ENCODE measurements at regions not wholly inside any gene's neighbourhood (a gene's known extent, or its start where the extent isn't known, plus 50 kb on each side); places are given as distances from the start of the nearest gene placed in this dataset.

DNA sequence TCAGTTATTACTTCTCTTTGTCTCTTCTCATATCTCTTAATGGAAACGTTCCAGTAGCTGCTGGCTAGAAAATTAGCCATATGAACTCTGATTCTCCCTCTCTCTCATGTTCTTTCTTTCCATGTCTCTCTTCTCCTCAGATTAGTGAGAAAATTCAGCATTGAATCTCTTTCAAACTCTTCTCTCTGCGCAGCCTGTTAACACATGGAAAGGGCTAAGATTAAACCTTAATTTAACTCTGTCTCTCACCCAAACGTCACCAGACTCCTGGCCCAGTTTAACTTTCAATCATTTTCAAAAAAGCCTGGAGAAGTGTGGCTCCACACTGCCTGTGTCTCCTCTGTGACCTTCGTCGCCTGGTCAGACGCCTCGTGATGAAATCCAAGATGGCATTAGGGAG is 1234.2 kb downstream of the BCL11B start:
- Histone ChIP-seq H3K4me1 (ENCODE audit: insufficient read depth, insufficient read length) (no peaks in the 10 kb centered on the region), H3K9me3 (ENCODE audit: insufficient read depth, low read length) (no peaks in the 10 kb centered on the region)

DNA sequence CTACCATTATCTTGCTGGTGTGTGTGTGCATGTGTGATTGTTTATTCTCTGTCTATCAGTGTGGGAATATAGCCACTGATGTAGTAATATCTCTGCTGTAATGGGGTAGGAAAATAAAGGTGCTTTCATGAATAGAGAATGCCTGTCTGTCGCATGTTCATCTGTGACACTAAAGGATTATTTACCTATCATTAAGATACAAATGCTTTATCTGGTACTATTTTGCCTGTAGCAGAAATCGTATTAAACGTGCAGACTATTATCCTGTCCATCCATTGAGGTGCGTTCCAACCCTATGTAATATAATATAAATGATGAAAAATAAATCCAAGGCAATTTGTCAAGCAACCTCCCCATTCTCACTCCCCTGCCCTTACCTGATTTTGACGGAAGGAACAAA is 1215.1 kb downstream of the BCL11B start:
- no peak for DNase-seq (ENCODE audit: low read depth, low spot score)
- TF ChIP-seq SUZ12 (IDR thresholded peaks at IDR 0.05; ENCODE audit: extremely low read depth, insufficient read depth, insufficient read length) = no peak
- no peak for TF ChIP-seq YY1 (IDR thresholded peaks at IDR 0.05; ENCODE audit: insufficient read depth, insufficient read length)
- no peak for TF ChIP-seq ZNF274 (IDR thresholded peaks at IDR 0.05; ENCODE audit: low read depth, low read length)
- Histone ChIP-seq H3K9ac (ENCODE audit: insufficient read length, low read depth) (no peak overlapping the region), H3K27me3 (ENCODE audit: insufficient read depth, insufficient read length) (no peaks in the 10 kb centered on the region), H3K36me3 (ENCODE audit: insufficient read depth, insufficient read length, low read length) (no peaks in the 10 kb centered on the region), H3K9me3 (ENCODE audit: insufficient read depth, low read length) (no peaks in the 10 kb centered on the region), H3K4me3 (ENCODE audit: insufficient read length, low read depth) (no peak overlapping the region), H3K4me1 (ENCODE audit: insufficient read depth, insufficient read length) (no peaks in the 10 kb centered on the region)

More for the DNA sequence above, 1234.2 kb downstream of the BCL11B start:
- DNase-seq (ENCODE audit: low read depth, low spot score) = no peak
- Histone ChIP-seq H3K27me3 (ENCODE audit: insufficient read depth, insufficient read length) (no peaks in the 10 kb centered on the region), H3K4me3 (ENCODE audit: insufficient read length, low read depth) (no peak overlapping the region), H3K36me3 (ENCODE audit: insufficient read depth, insufficient read length, low read length) (no peaks in the 10 kb centered on the region), H3K9ac (ENCODE audit: insufficient read length, low read depth) (no peak overlapping the region)
- TF ChIP-seq YY1 (IDR thresholded peaks at IDR 0.05; ENCODE audit: insufficient read depth, insufficient read length) (no peak), ZNF274 (IDR thresholded peaks at IDR 0.05; ENCODE audit: low read depth, low read length) (no peak), SUZ12 (IDR thresholded peaks at IDR 0.05; ENCODE audit: extremely low read depth, insufficient read depth, insufficient read length) (no peak)

DNA sequence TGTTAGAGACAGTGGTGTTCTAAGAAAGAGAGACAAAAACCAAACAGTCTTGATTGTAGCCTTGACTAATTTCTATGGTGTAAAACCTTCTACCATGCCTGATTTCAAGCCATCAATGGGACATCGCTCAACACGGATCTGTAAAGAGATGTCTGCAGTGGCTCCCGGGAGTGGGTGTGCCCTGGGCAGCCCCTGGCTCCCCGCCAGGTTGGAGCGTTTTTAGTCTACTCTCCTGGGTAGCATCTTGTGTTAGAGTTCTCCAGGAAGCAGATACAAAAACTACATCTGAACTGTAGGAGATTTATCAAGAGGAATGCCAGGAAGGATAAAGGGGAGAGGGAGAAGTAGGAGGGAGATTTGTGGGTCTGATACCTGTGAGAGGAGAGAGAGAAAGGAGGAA is 1212.9 kb downstream of the BCL11B start:
- TF ChIP-seq ZNF274 (IDR thresholded peaks at IDR 0.05; ENCODE audit: low read depth, low read length) (no peak), SUZ12 (IDR thresholded peaks at IDR 0.05; ENCODE audit: extremely low read depth, insufficient read depth, insufficient read length) (no peak), YY1 (IDR thresholded peaks at IDR 0.05; ENCODE audit: insufficient read depth, insufficient read length) (no peak)
- H3K36me3 ChIP-seq (ENCODE audit: insufficient read depth, insufficient read length, low read length) = no peaks in the 10 kb centered on the region
- DNase-seq (ENCODE audit: low read depth, low spot score) = no peak
- no peaks in the 10 kb centered on the region for H3K9me3 ChIP-seq (ENCODE audit: insufficient read depth, low read length)
- no peak overlapping the region for H3K9ac ChIP-seq (ENCODE audit: insufficient read length, low read depth)
- H3K4me3 ChIP-seq (ENCODE audit: insufficient read length, low read depth) = no peak overlapping the region
- no peaks in the 10 kb centered on the region for H3K4me1 ChIP-seq (ENCODE audit: insufficient read depth, insufficient read length)
- H3K27me3 ChIP-seq (ENCODE audit: insufficient read depth, insufficient read length) = no peaks in the 10 kb centered on the region

DNA sequence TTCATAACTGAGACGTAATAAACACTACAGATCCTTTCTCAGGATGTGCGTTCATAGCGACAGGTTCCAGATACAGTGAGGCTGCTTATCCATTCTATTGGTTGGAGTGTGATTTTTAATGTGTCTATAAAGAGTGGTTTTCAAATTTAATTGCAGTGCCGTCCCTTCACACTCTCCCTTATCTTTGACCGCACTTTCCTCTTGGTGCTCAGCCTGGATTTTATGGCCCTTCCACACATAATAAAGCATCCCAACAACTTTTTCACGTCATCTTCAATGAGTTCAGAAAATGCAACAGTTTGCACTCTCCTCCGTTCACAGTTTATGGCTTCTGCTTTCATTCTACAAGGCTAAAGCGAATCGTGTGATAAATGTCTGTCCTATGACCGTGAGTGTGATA is 1209.9 kb downstream of the BCL11B start:
- Histone ChIP-seq H3K4me1 (ENCODE audit: insufficient read depth, insufficient read length) (no peaks in the 10 kb centered on the region), H3K27me3 (ENCODE audit: insufficient read depth, insufficient read length) (no peaks in the 10 kb centered on the region), H3K36me3 (ENCODE audit: insufficient read depth, insufficient read length, low read length) (no peaks in the 10 kb centered on the region), H3K9ac (ENCODE audit: insufficient read length, low read depth) (no peak overlapping the region), H3K9me3 (ENCODE audit: insufficient read depth, low read length) (no peaks in the 10 kb centered on the region), H3K4me3 (ENCODE audit: insufficient read length, low read depth) (no peak overlapping the region)
- TF ChIP-seq YY1 (IDR thresholded peaks at IDR 0.05; ENCODE audit: insufficient read depth, insufficient read length) (no peak), ZNF274 (IDR thresholded peaks at IDR 0.05; ENCODE audit: low read depth, low read length) (no peak), SUZ12 (IDR thresholded peaks at IDR 0.05; ENCODE audit: extremely low read depth, insufficient read depth, insufficient read length) (no peak)
- no peak for DNase-seq (ENCODE audit: low read depth, low spot score)

DNA sequence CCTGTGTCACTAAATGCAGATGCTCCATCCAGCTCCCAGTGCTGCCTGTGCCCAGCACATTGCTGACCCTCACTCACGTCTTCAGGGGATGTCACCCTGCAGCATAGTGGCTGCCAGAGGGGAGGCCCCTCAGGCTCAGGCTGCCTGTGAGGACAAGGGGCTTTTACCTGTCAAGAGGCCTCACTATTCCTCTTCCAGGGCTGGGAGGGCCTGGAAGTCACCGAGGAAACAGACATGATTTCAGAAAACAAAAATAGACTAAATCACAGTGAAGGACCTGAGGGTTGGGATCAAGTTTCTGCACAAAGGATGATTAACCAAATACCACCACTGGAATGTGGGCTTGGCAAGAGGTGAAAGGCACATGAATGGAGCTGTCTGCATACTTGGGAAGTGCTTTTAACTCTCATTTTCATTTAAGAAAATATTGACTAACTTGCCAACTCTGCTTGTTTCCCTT is 1202.3 kb downstream of the BCL11B start:
- Histone ChIP-seq H3K27me3 (ENCODE audit: insufficient read depth, insufficient read length) (no peaks in the 10 kb centered on the region), H3K9me3 (ENCODE audit: insufficient read depth, low read length) (no peaks in the 10 kb centered on the region), H3K4me3 (ENCODE audit: insufficient read length, low read depth) (no peak overlapping the region), H3K9ac (ENCODE audit: insufficient read length, low read depth) (peak overlapping the region; percentile 17), H3K36me3 (ENCODE audit: insufficient read depth, insufficient read length, low read length) (no peaks in the 10 kb centered on the region), H3K4me1 (ENCODE audit: insufficient read depth, insufficient read length) (peaks cover 3% of the 10 kb centered on the region)
- no peak for TF ChIP-seq YY1 (IDR thresholded peaks at IDR 0.05; ENCODE audit: insufficient read depth, insufficient read length)
- TF ChIP-seq ZNF274 (IDR thresholded peaks at IDR 0.05; ENCODE audit: low read depth, low read length) = no peak
- TF ChIP-seq SUZ12 (IDR thresholded peaks at IDR 0.05; ENCODE audit: extremely low read depth, insufficient read depth, insufficient read length) = no peak
- peak; percentile 33 for DNase-seq (ENCODE audit: low read depth, low spot score)

DNA sequence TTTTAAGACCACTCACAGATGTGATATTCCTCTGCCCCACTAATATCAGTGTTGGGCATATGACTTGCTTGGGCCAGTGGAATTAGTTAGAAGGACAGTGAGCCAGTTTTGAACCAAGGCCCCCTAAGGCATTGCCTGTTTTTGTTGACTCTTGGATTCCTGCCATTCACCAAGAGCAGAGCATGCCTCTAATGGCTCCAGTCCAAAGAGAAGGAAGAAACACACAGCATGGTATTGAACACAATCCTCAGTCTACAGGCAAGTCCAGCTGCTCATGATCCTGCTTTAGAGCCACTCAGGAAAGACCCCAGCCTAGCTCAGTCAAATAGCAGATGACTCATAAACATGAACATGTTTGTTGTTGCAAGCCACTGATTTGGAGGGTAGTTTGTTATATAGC is 1201.5 kb downstream of the BCL11B start:
- Histone ChIP-seq H3K27me3 (ENCODE audit: insufficient read depth, insufficient read length) (no peaks in the 10 kb centered on the region), H3K4me1 (ENCODE audit: insufficient read depth, insufficient read length) (peaks cover 3% of the 10 kb centered on the region), H3K36me3 (ENCODE audit: insufficient read depth, insufficient read length, low read length) (no peaks in the 10 kb centered on the region), H3K9ac (ENCODE audit: insufficient read length, low read depth) (no peak overlapping the region), H3K9me3 (ENCODE audit: insufficient read depth, low read length) (no peaks in the 10 kb centered on the region), H3K4me3 (ENCODE audit: insufficient read length, low read depth) (no peak overlapping the region)
- TF ChIP-seq SUZ12 (IDR thresholded peaks at IDR 0.05; ENCODE audit: extremely low read depth, insufficient read depth, insufficient read length) (no peak), ZNF274 (IDR thresholded peaks at IDR 0.05; ENCODE audit: low read depth, low read length) (no peak), YY1 (IDR thresholded peaks at IDR 0.05; ENCODE audit: insufficient read depth, insufficient read length) (no peak)
- no peak for DNase-seq (ENCODE audit: low read depth, low spot score)

DNA sequence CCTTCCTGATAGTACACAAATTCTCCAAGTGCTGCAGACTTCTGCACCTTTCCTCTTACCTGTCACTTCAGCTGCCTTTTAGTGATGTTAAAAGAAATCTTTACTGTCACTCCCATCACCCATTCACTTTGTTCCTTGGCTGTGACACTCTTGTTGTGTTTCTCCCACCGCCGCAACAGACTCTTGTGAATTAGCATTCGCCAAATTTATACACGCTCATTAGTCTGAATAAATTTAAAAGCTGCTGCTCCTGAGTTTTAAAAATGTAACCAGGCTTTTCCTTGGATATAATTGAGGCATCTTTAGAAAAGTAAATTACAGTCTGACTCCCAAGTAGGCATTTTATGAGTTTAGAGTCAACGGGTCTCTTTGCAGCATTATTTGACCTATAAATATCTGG is 1197.9 kb downstream of the BCL11B start:
- Histone ChIP-seq H3K4me1 (ENCODE audit: insufficient read depth, insufficient read length) (peaks cover 3% of the 10 kb centered on the region), H3K9ac (ENCODE audit: insufficient read length, low read depth) (no peak overlapping the region), H3K27me3 (ENCODE audit: insufficient read depth, insufficient read length) (no peaks in the 10 kb centered on the region), H3K9me3 (ENCODE audit: insufficient read depth, low read length) (no peaks in the 10 kb centered on the region), H3K36me3 (ENCODE audit: insufficient read depth, insufficient read length, low read length) (no peaks in the 10 kb centered on the region), H3K4me3 (ENCODE audit: insufficient read length, low read depth) (no peak overlapping the region)
- DNase-seq (ENCODE audit: low read depth, low spot score) = no peak
- TF ChIP-seq ZNF274 (IDR thresholded peaks at IDR 0.05; ENCODE audit: low read depth, low read length) = no peak
- TF ChIP-seq SUZ12 (IDR thresholded peaks at IDR 0.05; ENCODE audit: extremely low read depth, insufficient read depth, insufficient read length) = no peak
- no peak for TF ChIP-seq YY1 (IDR thresholded peaks at IDR 0.05; ENCODE audit: insufficient read depth, insufficient read length)
